HG03039 (cell line): ENCODE measurements at regions not wholly inside any gene's neighbourhood (a gene's known extent, or its start where the extent isn't known, plus 50 kb on each side); places are given as distances from the start of the nearest gene placed in this dataset.
A peak's percentile ranks its signal among the peaks of the same experiment; 100 is the strongest.

Experiments used
- ATAC-seq: cut with Tn5 transposase; IDR thresholded peaks from one replicate; pipeline ENCODE4 v1.9.1; 2021; ENCODE audit warnings: mild to moderate bottlenecking, moderate library complexity; ENCODE audit not compliant: unreplicated experiment

GRCh38 chr6:91780270-91780669 lies 1193.4 kb upstream of the MAP3K7 start:
- no peak for ATAC-seq

- no peak for ATAC-seq
Measured at GRCh38 chr6:91761621-91762020, 1174.7 kb upstream of the MAP3K7 start.

- ATAC-seq = no peak
Measured at GRCh38 chr6:91754691-91755090, 1167.8 kb upstream of the MAP3K7 start.

- ATAC-seq = no peak
Measured at GRCh38 chr6:91751526-91751925, 1164.7 kb upstream of the MAP3K7 start.

GRCh38 chr6:91744566-91744965 lies 1157.7 kb upstream of the MAP3K7 start:
- no peak for ATAC-seq

GRCh38 chr6:91743756-91744155 lies 1156.9 kb upstream of the MAP3K7 start:
- ATAC-seq = no peak

GRCh38 chr6:91731939-91732338 lies 1145.1 kb upstream of the MAP3K7 start:
- no peak for ATAC-seq

GRCh38 chr6:91730710-91731109 lies 1143.8 kb upstream of the MAP3K7 start:
- no peak for ATAC-seq

GRCh38 chr6:91720324-91720723 lies 1133.5 kb upstream of the MAP3K7 start:
- no peak for ATAC-seq

- no peak for ATAC-seq
Measured at GRCh38 chr6:91719414-91719813, 1132.5 kb upstream of the MAP3K7 start.

GRCh38 chr6:91718198-91718597 lies 1131.3 kb upstream of the MAP3K7 start:
- ATAC-seq = peak; percentile 80

- ATAC-seq = no peak
Measured at GRCh38 chr6:91717094-91717493, 1130.2 kb upstream of the MAP3K7 start.

- no peak for ATAC-seq
Measured at GRCh38 chr6:91716361-91716760, 1129.5 kb upstream of the MAP3K7 start.

GRCh38 chr6:91715171-91715805 lies 1128.4 kb upstream of the MAP3K7 start:
- ATAC-seq = no peak

- ATAC-seq = no peak
Measured at GRCh38 chr6:91713911-91714310, 1127.0 kb upstream of the MAP3K7 start.

- ATAC-seq = no peak
Measured at GRCh38 chr6:91711518-91711917, 1124.6 kb upstream of the MAP3K7 start.

GRCh38 chr6:91710342-91710741 lies 1123.5 kb upstream of the MAP3K7 start:
- no peak for ATAC-seq

- ATAC-seq = no peak
Measured at GRCh38 chr6:91708534-91708933, 1121.7 kb upstream of the MAP3K7 start.

- ATAC-seq = no peak
Measured at GRCh38 chr6:91705646-91706045, 1118.8 kb upstream of the MAP3K7 start.

- no peak for ATAC-seq
Measured at GRCh38 chr6:91704531-91704930, 1117.7 kb upstream of the MAP3K7 start.

- no peak for ATAC-seq
Measured at GRCh38 chr6:91697010-91697695, 1110.3 kb upstream of the MAP3K7 start.

- ATAC-seq = no peak
Measured at GRCh38 chr6:91695221-91695620, 1108.3 kb upstream of the MAP3K7 start.
